Calu3 (cell line): ENCODE measurements at regions not wholly inside any gene's neighbourhood (a gene's known extent, or its start where the extent isn't known, plus 50 kb on each side); places are given as distances from the start of the nearest gene placed in this dataset.

Experiments used
- BruUV-seq: library from RNA; stranded (reverse); fragments of 400-500 nt; replicated peaks from 2 replicates; lab custom pipeline; 2021; lab: Mats Ljungman, UMichigan
- CTCF ChIA-PET: fragments of 300-600 bp; sonication (Branson Sonifier 250); formaldehyde crosslinking; loops from one replicate; lab custom pipeline; 2022; ENCODE audit warnings: antibody characterized with exemption; lab: Charles Lee
- DNase-seq: peaks from one replicate; pipeline ENCODE4 v3.0.0; 2022
- H3K27ac Mint-ChIP-seq: one replicate; pipeline ENCODE4 v1.8.0; 2022; ENCODE audit warnings: mixed read lengths; ENCODE audit not compliant: unreplicated experiment
- H3K27me3 Mint-ChIP-seq: one replicate; pipeline ENCODE4 v1.8.0; 2022; ENCODE audit warnings: mixed read lengths; ENCODE audit not compliant: unreplicated experiment
- H3K36me3 Mint-ChIP-seq: one replicate; pipeline ENCODE4 v1.8.0; 2022; ENCODE audit warnings: mild to moderate bottlenecking, moderate library complexity, mixed read lengths; ENCODE audit not compliant: insufficient read depth, unreplicated experiment
- H3K4me1 Mint-ChIP-seq: one replicate; pipeline ENCODE4 v1.8.0; 2022; ENCODE audit warnings: mild to moderate bottlenecking, low read depth, mixed read lengths; ENCODE audit not compliant: unreplicated experiment
- H3K4me3 Mint-ChIP-seq: one replicate; pipeline ENCODE4 v1.8.0; 2022; ENCODE audit warnings: mild to moderate bottlenecking, low read depth, moderate library complexity, mixed read lengths; ENCODE audit not compliant: unreplicated experiment
- H3K9me3 Mint-ChIP-seq: one replicate; pipeline ENCODE4 v1.8.0; 2022; ENCODE audit warnings: low read depth, mixed read lengths; ENCODE audit not compliant: unreplicated experiment
- intact Hi-C: fragments of 100-400 bp; cut with micrococcal nuclease; formaldehyde crosslinking; loops from one replicate; pipeline ENCODE4 v1.10.0; 2022; ENCODE audit not compliant: unreplicated experiment
- TF ChIP-seq, protein P1 (sequence below): fragments of 200-600 bp; IDR thresholded peaks from one replicate; pipeline ENCODE4 v1.8.0; 2022; ENCODE audit warnings: antibody characterized with exemption; ENCODE audit not compliant: unreplicated experiment

DNA sequence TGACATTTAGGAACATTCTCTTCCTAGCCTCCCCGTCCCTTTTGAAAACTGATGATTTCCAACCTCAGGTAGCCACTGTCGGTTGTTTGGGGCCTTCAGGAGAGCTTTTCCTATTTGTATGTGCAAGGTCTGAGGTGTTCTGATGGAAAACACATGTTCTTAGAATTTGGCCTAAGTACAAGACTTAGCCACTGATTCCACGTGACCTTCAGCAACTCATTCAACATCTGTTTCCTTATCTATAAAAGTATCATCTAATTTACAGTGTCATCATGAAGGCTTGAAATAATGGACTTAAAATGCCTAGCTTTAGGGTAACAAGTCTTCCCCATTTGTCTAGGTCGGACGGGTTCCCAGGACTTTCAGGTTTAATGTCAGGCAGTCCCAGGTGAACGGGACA lies 259.3 kb downstream of the SOX9 start:
- BruUV-seq, result no TSS peak
- CTCF ChIA-PET, result interaction anchor here (0.6 kb wide), 1 partner anchor 62 kb away, joined by 3 read pairs; no protein-coding TSS in a partner anchor

DNA sequence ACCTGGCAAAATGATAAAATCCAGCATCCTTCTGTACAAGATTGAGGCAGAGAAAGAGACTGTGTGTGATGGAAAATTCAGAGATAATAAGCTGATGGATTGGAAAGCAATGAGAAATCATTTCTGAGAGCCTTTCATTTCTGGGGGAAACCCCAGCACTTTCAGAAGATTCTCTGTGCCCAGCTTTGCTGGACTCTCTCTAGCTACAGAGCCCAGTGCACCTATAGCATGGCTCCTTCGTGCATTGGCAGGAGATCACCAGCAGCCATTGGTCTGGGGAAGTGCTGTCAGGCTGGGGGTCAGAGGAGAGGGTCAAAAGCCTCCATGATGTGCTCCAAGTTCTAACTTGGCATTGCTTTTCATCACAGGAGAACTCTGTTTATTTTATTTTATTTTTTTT lies 259.9 kb downstream of the SOX9 start:
- TF ChIP-seq, protein P1, sequence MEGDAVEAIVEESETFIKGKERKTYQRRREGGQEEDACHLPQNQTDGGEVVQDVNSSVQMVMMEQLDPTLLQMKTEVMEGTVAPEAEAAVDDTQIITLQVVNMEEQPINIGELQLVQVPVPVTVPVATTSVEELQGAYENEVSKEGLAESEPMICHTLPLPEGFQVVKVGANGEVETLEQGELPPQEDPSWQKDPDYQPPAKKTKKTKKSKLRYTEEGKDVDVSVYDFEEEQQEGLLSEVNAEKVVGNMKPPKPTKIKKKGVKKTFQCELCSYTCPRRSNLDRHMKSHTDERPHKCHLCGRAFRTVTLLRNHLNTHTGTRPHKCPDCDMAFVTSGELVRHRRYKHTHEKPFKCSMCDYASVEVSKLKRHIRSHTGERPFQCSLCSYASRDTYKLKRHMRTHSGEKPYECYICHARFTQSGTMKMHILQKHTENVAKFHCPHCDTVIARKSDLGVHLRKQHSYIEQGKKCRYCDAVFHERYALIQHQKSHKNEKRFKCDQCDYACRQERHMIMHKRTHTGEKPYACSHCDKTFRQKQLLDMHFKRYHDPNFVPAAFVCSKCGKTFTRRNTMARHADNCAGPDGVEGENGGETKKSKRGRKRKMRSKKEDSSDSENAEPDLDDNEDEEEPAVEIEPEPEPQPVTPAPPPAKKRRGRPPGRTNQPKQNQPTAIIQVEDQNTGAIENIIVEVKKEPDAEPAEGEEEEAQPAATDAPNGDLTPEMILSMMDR, result no peak
- H3K36me3 Mint-ChIP-seq, result no peaks in the 10 kb centered on the region
- H3K4me3 Mint-ChIP-seq, result no peak overlapping the region
- BruUV-seq, result no TSS peak
- DNase-seq, result no peak
- peaks cover 23% of the 10 kb centered on the region for H3K4me1 Mint-ChIP-seq
- intact Hi-C loops, result no loop called here
- CTCF ChIA-PET, result no interaction called here
- no peaks in the 10 kb centered on the region for H3K9me3 Mint-ChIP-seq
- H3K27me3 Mint-ChIP-seq, result no peaks in the 10 kb centered on the region
- H3K27ac Mint-ChIP-seq, result no peak overlapping the region

More for the DNA sequence above, 259.3 kb downstream of the SOX9 start:
- TF ChIP-seq, protein P1, result no peak
- H3K36me3 Mint-ChIP-seq, result no peaks in the 10 kb centered on the region
- DNase-seq, result no peak
- no peak overlapping the region for H3K4me3 Mint-ChIP-seq
- H3K27me3 Mint-ChIP-seq, result no peaks in the 10 kb centered on the region
- H3K27ac Mint-ChIP-seq, result no peak overlapping the region
- no peaks in the 10 kb centered on the region for H3K9me3 Mint-ChIP-seq
- intact Hi-C loops, result no loop called here
- peaks cover 17% of the 10 kb centered on the region for H3K4me1 Mint-ChIP-seq

DNA sequence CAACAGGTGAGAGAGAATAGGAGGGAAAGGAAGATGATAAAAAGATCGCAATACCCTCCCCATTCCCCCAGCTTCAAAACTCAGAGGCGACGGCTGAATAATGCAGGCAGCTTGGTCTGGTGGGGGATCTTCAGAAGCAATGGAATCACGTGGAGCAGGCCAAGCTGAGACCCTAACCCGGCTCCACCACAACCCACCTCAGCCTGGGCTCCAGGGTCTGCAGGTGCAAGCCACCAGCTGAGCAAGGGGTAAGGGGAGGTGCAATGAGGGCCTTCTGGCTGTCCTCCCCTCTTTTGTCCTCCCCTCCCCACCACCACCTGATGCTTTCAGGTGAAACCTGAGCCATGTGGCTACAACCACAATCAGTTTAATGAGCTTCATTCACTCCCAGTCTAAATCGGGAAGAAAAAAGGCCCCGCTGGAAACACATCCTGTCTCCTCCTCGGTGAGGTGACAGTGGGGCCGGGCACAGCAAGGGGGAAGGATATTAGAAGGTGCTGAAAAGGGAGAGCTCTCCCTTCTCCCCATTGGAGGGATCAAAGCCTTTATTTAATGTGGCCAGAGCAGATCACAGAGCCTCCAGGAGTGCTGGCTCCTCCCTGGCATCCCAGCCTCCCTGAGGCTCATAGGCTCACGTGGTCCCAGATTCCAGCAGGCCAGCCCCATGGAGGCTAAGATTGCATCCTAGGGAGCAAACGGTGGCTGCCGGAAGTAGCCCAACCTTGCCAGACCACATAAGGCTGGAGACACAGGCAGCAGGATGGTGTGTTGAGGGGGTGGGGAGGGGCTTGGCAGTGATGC lies 261.0 kb downstream of the SOX9 start:
- H3K36me3 Mint-ChIP-seq, result peaks cover 6% of the 10 kb centered on the region
- H3K9me3 Mint-ChIP-seq, result no peaks in the 10 kb centered on the region
- CTCF ChIA-PET, result interaction anchor here (0.5 to 1.0 kb wide), 4 partner anchors 26 to 1097 kb away, joined by 3 to 6 read pairs (median 4); no protein-coding TSS in a partner anchor
- no peak for DNase-seq
- intact Hi-C loops, result no loop called here
- no TSS peak for BruUV-seq
- TF ChIP-seq, protein P1, result no peak
- H3K4me3 Mint-ChIP-seq, result no peak overlapping the region
- H3K4me1 Mint-ChIP-seq, result peaks cover 33% of the 10 kb centered on the region
- no peaks in the 10 kb centered on the region for H3K27me3 Mint-ChIP-seq
- no peak overlapping the region for H3K27ac Mint-ChIP-seq

DNA sequence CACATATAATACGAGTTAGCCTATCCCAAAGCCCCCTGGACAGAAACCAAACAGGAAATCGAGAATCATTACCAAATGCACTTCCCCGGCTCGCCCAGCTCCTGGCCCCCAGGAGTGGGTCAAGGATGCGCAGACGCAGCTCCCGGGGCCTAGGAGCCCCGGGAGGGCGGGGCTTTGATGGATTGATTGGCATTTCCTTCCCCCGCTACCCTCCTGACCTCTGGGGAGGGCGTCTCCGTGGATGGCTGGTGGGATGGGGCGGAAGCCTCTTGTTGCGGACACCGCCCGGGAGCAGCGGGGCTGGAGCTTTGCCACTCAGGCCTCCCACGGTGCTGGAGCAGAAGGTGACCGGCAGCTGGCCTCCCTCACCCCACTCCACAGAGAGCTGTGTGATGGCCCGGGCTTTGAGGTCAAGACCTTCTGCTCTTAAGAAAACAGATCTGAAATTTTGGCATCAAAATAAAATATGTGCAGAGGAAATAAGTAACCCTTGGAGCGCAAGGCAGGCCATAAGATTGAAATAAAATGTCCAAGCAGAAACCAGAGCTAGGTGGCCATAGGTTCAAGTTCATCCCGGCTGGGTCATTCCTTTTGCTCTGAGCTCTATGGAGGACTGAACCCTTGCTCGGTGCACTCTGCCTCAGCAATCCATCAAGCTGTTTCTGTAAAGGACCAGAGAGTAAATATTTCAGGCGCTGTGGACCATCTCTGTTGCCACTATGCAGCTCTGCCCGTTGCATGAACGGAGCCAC lies 262.3 kb downstream of the SOX9 start:
- DNase-seq, result no peak
- H3K9me3 Mint-ChIP-seq, result no peaks in the 10 kb centered on the region
- H3K4me3 Mint-ChIP-seq, result no peak overlapping the region
- no TSS peak for BruUV-seq
- TF ChIP-seq, protein P1, result no peak
- CTCF ChIA-PET, result no interaction called here
- H3K4me1 Mint-ChIP-seq, result peaks cover 47% of the 10 kb centered on the region
- no peaks in the 10 kb centered on the region for H3K27me3 Mint-ChIP-seq
- peaks cover 14% of the 10 kb centered on the region for H3K36me3 Mint-ChIP-seq
- intact Hi-C loops, result no loop called here
- no peak overlapping the region for H3K27ac Mint-ChIP-seq
